ENCODE measurements at regions not wholly inside any gene's neighbourhood (a gene's known extent, or its start where the extent isn't known, plus 50 kb on each side); places are given as distances from the start of the nearest gene placed in this dataset.

GRCh38 chr2:175393851-175394250, 212.3 kb upstream of the ATP5MC3 start:
- Histone ChIP-seq H2BK5ac (ENCODE audit: low read length) (no peak overlapping the region), H3K79me1 (ENCODE audit: low read depth, low read length) (no peaks in the 10 kb centered on the region), H2AK5ac (ENCODE audit: low read depth, low read length) (no peak overlapping the region), H3K4ac (ENCODE audit: low read length) (no peak overlapping the region), H3K36me3 (replicated peaks in 1 of 2; ENCODE audit: control insufficient read depth in 2 of 2, insufficient read depth in 2 of 2, low read length in 2 of 2) (no peaks in the 10 kb centered on the region), H3K27ac (replicated peaks; ENCODE audit: low read length) (no peak overlapping the region), H3K9me3 (replicated peaks in 1 of 2; ENCODE audit: control insufficient read depth in 2 of 2, insufficient read depth in 1 of 2, low read depth in 1 of 2, low read length in 2 of 2) (no peaks in the 10 kb centered on the region), H3K9ac (ENCODE audit: low read depth, low read length, poor library complexity) (no peak overlapping the region), H3K4me2 (ENCODE audit: insufficient read depth, low read length, poor library complexity, severe bottlenecking) (no peak overlapping the region), H4K91ac (ENCODE audit: low read depth, low read length, poor library complexity) (no peak overlapping the region), H2BK15ac (ENCODE audit: low read length) (no peak overlapping the region), H3K14ac (ENCODE audit: low read length) (no peak overlapping the region), H2BK120ac (ENCODE audit: low read depth, low read length) (no peak overlapping the region), H2BK12ac (ENCODE audit: low read length) (no peak overlapping the region), H3K27me3 (ENCODE audit: control insufficient read depth in 3 of 3, insufficient read depth in 3 of 3, low read depth in 1 of 3, low read length in 3 of 3) (peaks cover 0 to 10% (median 0%) of the 10 kb centered on the region in 3 experiments), H4K8ac (ENCODE audit: low read depth, low read length) (no peak overlapping the region), H3K23ac (ENCODE audit: low read depth, low read length, poor library complexity) (no peak overlapping the region), H3K4me1 (ENCODE audit: control insufficient read depth in 2 of 2, insufficient read depth in 1 of 2, low read depth in 1 of 2, low read length in 2 of 2) (peaks cover 0 to 4% of the 10 kb centered on the region in 2 donors), H3K4me3 (ENCODE audit: low read length in 2 of 2) (no peak overlapping the region), H3K18ac (ENCODE audit: low read length) (no peak overlapping the region), H2AFZ (ENCODE audit: low read length) (no peak overlapping the region)
- no peak for DNase-seq (ENCODE audit: low spot score)
- WGBS, 2 donors (ENCODE audit: extremely low coverage in 2 of 2, insufficient read length in 2 of 2, insufficient replicate concordance in 1 of 2): no CpG with 5 or more reads among the region's 1 CpG

GRCh38 chr2:175383286-175383685, 201.8 kb upstream of the ATP5MC3 start:
- Histone ChIP-seq H3K18ac (ENCODE audit: low read length) (no peak overlapping the region), H2AFZ (ENCODE audit: low read length) (no peak overlapping the region), H3K79me1 (ENCODE audit: low read depth, low read length) (no peaks in the 10 kb centered on the region), H3K27ac (replicated peaks; ENCODE audit: low read length) (no peak overlapping the region), H2BK120ac (ENCODE audit: low read depth, low read length) (no peak overlapping the region), H3K36me3 (replicated peaks in 1 of 2; ENCODE audit: control insufficient read depth in 2 of 2, insufficient read depth in 2 of 2, low read length in 2 of 2) (no peaks in the 10 kb centered on the region), H3K27me3 (ENCODE audit: control insufficient read depth in 3 of 3, insufficient read depth in 3 of 3, low read depth in 1 of 3, low read length in 3 of 3) (no peaks in the 10 kb centered on the region), H3K14ac (ENCODE audit: low read length) (no peak overlapping the region), H4K91ac (ENCODE audit: low read depth, low read length, poor library complexity) (no peak overlapping the region), H3K4ac (ENCODE audit: low read length) (no peak overlapping the region), H3K4me1 (ENCODE audit: control insufficient read depth in 2 of 2, insufficient read depth in 1 of 2, low read depth in 1 of 2, low read length in 2 of 2) (peaks cover 0 to 4% of the 10 kb centered on the region in 2 donors), H4K8ac (ENCODE audit: low read depth, low read length) (no peak overlapping the region), H3K4me2 (ENCODE audit: insufficient read depth, low read length, poor library complexity, severe bottlenecking) (no peak overlapping the region), H2BK5ac (ENCODE audit: low read length) (no peak overlapping the region), H3K9me3 (replicated peaks in 1 of 2; ENCODE audit: control insufficient read depth in 2 of 2, insufficient read depth in 1 of 2, low read depth in 1 of 2, low read length in 2 of 2) (peaks cover 6 to 9% of the 10 kb centered on the region in 2 donors), H3K23ac (ENCODE audit: low read depth, low read length, poor library complexity) (no peak overlapping the region), H3K9ac (ENCODE audit: low read depth, low read length, poor library complexity) (no peak overlapping the region), H2AK5ac (ENCODE audit: low read depth, low read length) (no peak overlapping the region), H3K4me3 (ENCODE audit: low read length in 2 of 2) (no peak overlapping the region), H2BK15ac (ENCODE audit: low read length) (no peak overlapping the region), H2BK12ac (ENCODE audit: low read length) (no peak overlapping the region)
- DNase-seq (ENCODE audit: low spot score): no peak
- WGBS, 2 donors (ENCODE audit: extremely low coverage in 2 of 2, insufficient read length in 2 of 2, insufficient replicate concordance in 1 of 2): no CpG with 5 or more reads among the region's 2 CpGs

GRCh38 chr2:175373729-175374128, 192.2 kb upstream of the ATP5MC3 start:
- no CpG with 5 or more reads among the region's 1 CpG for WGBS, 2 donors (ENCODE audit: extremely low coverage in 2 of 2, insufficient read length in 2 of 2, insufficient replicate concordance in 1 of 2)
- Histone ChIP-seq H4K91ac (ENCODE audit: low read depth, low read length, poor library complexity) (no peak overlapping the region), H3K9me3 (replicated peaks in 1 of 2; ENCODE audit: control insufficient read depth in 2 of 2, insufficient read depth in 1 of 2, low read depth in 1 of 2, low read length in 2 of 2) (no peaks in the 10 kb centered on the region), H3K4me2 (ENCODE audit: insufficient read depth, low read length, poor library complexity, severe bottlenecking) (no peak overlapping the region), H2BK15ac (ENCODE audit: low read length) (no peak overlapping the region), H3K4ac (ENCODE audit: low read length) (no peak overlapping the region), H3K14ac (ENCODE audit: low read length) (no peak overlapping the region), H3K4me1 (ENCODE audit: control insufficient read depth in 2 of 2, insufficient read depth in 1 of 2, low read depth in 1 of 2, low read length in 2 of 2) (no peaks in the 10 kb centered on the region), H3K79me1 (ENCODE audit: low read depth, low read length) (no peaks in the 10 kb centered on the region), H3K23ac (ENCODE audit: low read depth, low read length, poor library complexity) (no peak overlapping the region), H3K18ac (ENCODE audit: low read length) (no peak overlapping the region), H2BK12ac (ENCODE audit: low read length) (no peak overlapping the region), H2BK120ac (ENCODE audit: low read depth, low read length) (no peak overlapping the region), H2AFZ (ENCODE audit: low read length) (no peak overlapping the region), H3K27me3 (ENCODE audit: control insufficient read depth in 3 of 3, insufficient read depth in 3 of 3, low read depth in 1 of 3, low read length in 3 of 3) (no peaks in the 10 kb centered on the region), H4K8ac (ENCODE audit: low read depth, low read length) (no peak overlapping the region), H2AK5ac (ENCODE audit: low read depth, low read length) (no peak overlapping the region), H2BK5ac (ENCODE audit: low read length) (no peak overlapping the region), H3K9ac (ENCODE audit: low read depth, low read length, poor library complexity) (no peak overlapping the region), H3K27ac (replicated peaks; ENCODE audit: low read length) (no peak overlapping the region), H3K36me3 (replicated peaks in 1 of 2; ENCODE audit: control insufficient read depth in 2 of 2, insufficient read depth in 2 of 2, low read length in 2 of 2) (no peaks in the 10 kb centered on the region), H3K4me3 (ENCODE audit: low read length in 2 of 2) (no peak overlapping the region)
- DNase-seq (ENCODE audit: low spot score): no peak

- Histone ChIP-seq H2BK5ac (ENCODE audit: low read length) (no peak overlapping the region), H3K79me1 (ENCODE audit: low read depth, low read length) (no peaks in the 10 kb centered on the region), H3K9me3 (replicated peaks in 1 of 2; ENCODE audit: control insufficient read depth in 2 of 2, insufficient read depth in 1 of 2, low read depth in 1 of 2, low read length in 2 of 2) (no peaks in the 10 kb centered on the region), H3K18ac (ENCODE audit: low read length) (no peak overlapping the region), H2BK15ac (ENCODE audit: low read length) (no peak overlapping the region), H4K91ac (ENCODE audit: low read depth, low read length, poor library complexity) (no peak overlapping the region), H4K8ac (ENCODE audit: low read depth, low read length) (no peak overlapping the region), H2BK12ac (ENCODE audit: low read length) (no peak overlapping the region), H2AFZ (ENCODE audit: low read length) (no peak overlapping the region), H3K36me3 (replicated peaks in 1 of 2; ENCODE audit: control insufficient read depth in 2 of 2, insufficient read depth in 2 of 2, low read length in 2 of 2) (no peaks in the 10 kb centered on the region), H2BK120ac (ENCODE audit: low read depth, low read length) (no peak overlapping the region), H3K4me2 (ENCODE audit: insufficient read depth, low read length, poor library complexity, severe bottlenecking) (no peak overlapping the region), H3K9ac (ENCODE audit: low read depth, low read length, poor library complexity) (no peak overlapping the region), H3K4me3 (ENCODE audit: low read length in 2 of 2) (no peak overlapping the region), H3K27ac (replicated peaks; ENCODE audit: low read length) (no peak overlapping the region), H3K27me3 (ENCODE audit: control insufficient read depth in 3 of 3, insufficient read depth in 3 of 3, low read depth in 1 of 3, low read length in 3 of 3) (no peaks in the 10 kb centered on the region), H3K14ac (ENCODE audit: low read length) (no peak overlapping the region), H3K4ac (ENCODE audit: low read length) (no peak overlapping the region), H2AK5ac (ENCODE audit: low read depth, low read length) (no peak overlapping the region), H3K4me1 (ENCODE audit: control insufficient read depth in 2 of 2, insufficient read depth in 1 of 2, low read depth in 1 of 2, low read length in 2 of 2) (no peaks in the 10 kb centered on the region), H3K23ac (ENCODE audit: low read depth, low read length, poor library complexity) (no peak overlapping the region)
- no peak for DNase-seq (ENCODE audit: low spot score)
- no CpG with 5 or more reads among the region's 8 CpGs for WGBS, 2 donors (ENCODE audit: extremely low coverage in 2 of 2, insufficient read length in 2 of 2, insufficient replicate concordance in 1 of 2)
Observed at GRCh38 chr2:175372704-175373701, 191.5 kb upstream of the ATP5MC3 start.

Measured in neuronal stem cell (in vitro differentiated cells).